ENCODE measurements at regions not wholly inside any gene's neighbourhood (a gene's known extent, or its start where the extent isn't known, plus 50 kb on each side); places are given as distances from the start of the nearest gene placed in this dataset.

GRCh38 chr2:226652983-226653765 lies 146.4 kb downstream of the IRS1 start:
- Histone ChIP-seq H3K4me3 (no peak overlapping the region), H3K27ac (replicated peaks in 1 of 4) (no peak overlapping the region), H3K9me3 (peaks cover 0 to 8% (median 0%) of the 10 kb centered on the region in 4 donors), H3K4me1 (peaks cover 15 to 38% (median 28%) of the 10 kb centered on the region in 4 donors), H3K36me3 (no peaks in the 10 kb centered on the region), H3K27me3 (no peaks in the 10 kb centered on the region)
- peak; percentile 62 for DNase-seq (ENCODE audit: extremely low spot score)
- 100% methylated on average over 1 of the region's 1 CpG for WGBS
- intact Hi-C loops (cut with DNase I) = loop anchor here (10.0 kb wide), 1 partner anchor 142 kb away; the partner anchor contains the start of gene IRS1
- TF ChIP-seq CTCF (IDR thresholded peaks at IDR 0.05) (no peak), POLR2A (IDR thresholded peaks at IDR 0.05; ENCODE audit: low read depth) (no peak), EP300 (IDR thresholded peaks at IDR 0.05) (no peak), POLR2AphosphoS5 (IDR thresholded peaks at IDR 0.05) (no peak)

GRCh38 chr2:226652369-226652768 lies 147.3 kb downstream of the IRS1 start:
- H3K9me3 ChIP-seq = peaks cover 0 to 8% (median 0%) of the 10 kb centered on the region in 4 donors
- no peak for TF ChIP-seq POLR2AphosphoS5 (IDR thresholded peaks at IDR 0.05)
- H3K27me3 ChIP-seq = peaks cover 0 to 5% (median 0%) of the 10 kb centered on the region in 4 donors
- WGBS = 45% methylated on average over 4 of the region's 4 CpGs
- intact Hi-C loops (cut with DNase I) = loop anchor here (10.0 kb wide), 1 partner anchor 142 kb away; the partner anchor contains the start of gene IRS1
- no peaks in the 10 kb centered on the region for H3K36me3 ChIP-seq
- H3K4me1 ChIP-seq = peaks cover 15 to 38% (median 28%) of the 10 kb centered on the region in 4 donors
- no peak for DNase-seq (ENCODE audit: extremely low spot score)
- H3K4me3 ChIP-seq = no peak overlapping the region
- H3K27ac ChIP-seq (replicated peaks in 1 of 4) = no peak overlapping the region

GRCh38 chr2:226649871-226650660 lies 149.6 kb downstream of the IRS1 start:
- intact Hi-C loops (cut with DNase I) = loop anchor here (10.0 kb wide), 1 partner anchor 145 kb away; the partner anchor contains the start of gene IRS1
- TF ChIP-seq EP300 (IDR thresholded peaks at IDR 0.05) (no peak), POLR2AphosphoS5 (IDR thresholded peaks at IDR 0.05) (peak in 1 of 2 donors; percentile 56)
- Histone ChIP-seq H3K4me3 (no peak overlapping the region), H3K27me3 (peaks cover 0 to 17% (median 0%) of the 10 kb centered on the region in 4 donors), H3K27ac (replicated peaks in 1 of 4) (peak overlapping the region; percentile 60 to 70 (median 64)), H3K36me3 (no peaks in the 10 kb centered on the region), H3K9me3 (peaks cover 0 to 8% (median 0%) of the 10 kb centered on the region in 4 donors), H3K4me1 (peaks cover 15 to 25% (median 20%) of the 10 kb centered on the region in 4 donors)
- DNase-seq (ENCODE audit: extremely low spot score) = peak; percentile 92
- 20% methylated on average over 11 of the region's 13 CpGs for WGBS

GRCh38 chr2:226649201-226649600 lies 150.4 kb downstream of the IRS1 start:
- DNase-seq (ENCODE audit: extremely low spot score) = no peak
- no peak overlapping the region for H3K4me3 ChIP-seq
- WGBS = 97% methylated on average over 10 of the region's 10 CpGs
- peaks cover 17 to 34% (median 24%) of the 10 kb centered on the region in 4 donors for H3K4me1 ChIP-seq
- intact Hi-C loops (cut with DNase I) = no loop called here
- H3K9me3 ChIP-seq = peaks cover 0 to 8% (median 0%) of the 10 kb centered on the region in 4 donors
- H3K36me3 ChIP-seq = no peaks in the 10 kb centered on the region
- no peak for TF ChIP-seq EP300 (IDR thresholded peaks at IDR 0.05)
- TF ChIP-seq POLR2AphosphoS5 (IDR thresholded peaks at IDR 0.05) = no peak
- TF ChIP-seq POLR2A (IDR thresholded peaks at IDR 0.05; ENCODE audit: low read depth) = no peak
- no peak for TF ChIP-seq CTCF (IDR thresholded peaks at IDR 0.05)
- H3K27ac ChIP-seq (replicated peaks in 1 of 4) = peak overlapping the region; percentile 60 to 70 (median 64)
- H3K27me3 ChIP-seq = peaks cover 0 to 18% (median 0%) of the 10 kb centered on the region in 4 donors

GRCh38 chr2:226647621-226648518 lies 151.8 kb downstream of the IRS1 start:
- Histone ChIP-seq H3K4me3 (no peak overlapping the region), H3K27me3 (peaks cover 0 to 18% (median 0%) of the 10 kb centered on the region in 4 donors), H3K9me3 (peaks cover 0 to 8% (median 0%) of the 10 kb centered on the region in 4 donors), H3K4me1 (peaks cover 30 to 44% (median 36%) of the 10 kb centered on the region in 4 donors), H3K27ac (replicated peaks in 1 of 4) (no peak overlapping the region), H3K36me3 (no peaks in the 10 kb centered on the region)
- no peak for DNase-seq (ENCODE audit: extremely low spot score)
- WGBS = 82% methylated on average over 21 of the region's 28 CpGs
- TF ChIP-seq POLR2AphosphoS5 (IDR thresholded peaks at IDR 0.05) = no peak
- no peak for TF ChIP-seq POLR2A (IDR thresholded peaks at IDR 0.05; ENCODE audit: low read depth)
- TF ChIP-seq CTCF (IDR thresholded peaks at IDR 0.05) = no peak
- TF ChIP-seq EP300 (IDR thresholded peaks at IDR 0.05) = no peak
- intact Hi-C loops (cut with DNase I) = no loop called here

Data from esophagus muscularis mucosa (tissue), 4 donors.